Transverse colon (tissue), 4 donors: ENCODE measurements at regions not wholly inside any gene's neighbourhood (a gene's known extent, or its start where the extent isn't known, plus 50 kb on each side); places are given as distances from the start of the nearest gene placed in this dataset.

Experiments used
- POLR2AphosphoS5 ChIP-seq, 3 donors: sonication (generic); formaldehyde crosslinking; IDR thresholded peaks; one replicate each; pipeline ENCODE4 v1.6.1; 2016; ENCODE audit warnings: antibody characterized with exemption in 3 of 3
- TF ChIP-seq, protein P1 (sequence below), 5 experiments: fragments of 200-600 bp in 3 of 5; fragments of 450-650 bp in 2 of 5; sonication (generic) in 3 of 5; IDR thresholded peaks; 1 replicate in 2 of 5; 2 replicates in 3 of 5; pipeline ENCODE4 v1.5.1; 2016 to 2017; ENCODE audit warnings: antibody characterized with exemption in 5 of 5, inconsistent platforms in 3 of 5, mild to moderate bottlenecking in 2 of 5, moderate library complexity in 1 of 5

DNA sequence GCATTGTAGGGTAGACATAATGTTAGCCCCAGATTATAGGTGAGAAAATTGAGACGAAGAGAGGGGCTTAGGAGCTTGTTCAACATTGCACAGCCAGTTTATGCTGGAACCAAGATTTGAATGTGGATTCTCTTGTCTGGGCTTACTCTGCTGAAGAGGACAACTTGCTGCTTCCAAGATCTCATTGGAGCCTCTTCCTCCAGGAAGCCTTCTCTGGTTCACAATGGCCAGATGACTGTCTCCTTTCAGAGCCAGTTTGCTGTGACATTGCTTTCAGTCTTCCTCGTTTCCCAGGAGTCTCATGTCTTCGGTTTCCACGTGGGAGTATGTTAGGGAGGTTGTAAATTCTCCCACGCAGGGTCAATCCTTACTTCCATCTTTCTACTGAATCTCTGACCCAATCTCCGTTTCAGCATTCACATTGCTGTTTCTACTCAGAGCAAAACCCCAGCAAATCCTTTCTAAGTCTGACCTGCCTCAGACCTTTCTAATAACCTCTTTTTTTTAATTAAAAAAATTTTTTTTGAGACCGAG, 62.2 kb upstream of the LHX5 start:
- TF ChIP-seq, protein P1, sequence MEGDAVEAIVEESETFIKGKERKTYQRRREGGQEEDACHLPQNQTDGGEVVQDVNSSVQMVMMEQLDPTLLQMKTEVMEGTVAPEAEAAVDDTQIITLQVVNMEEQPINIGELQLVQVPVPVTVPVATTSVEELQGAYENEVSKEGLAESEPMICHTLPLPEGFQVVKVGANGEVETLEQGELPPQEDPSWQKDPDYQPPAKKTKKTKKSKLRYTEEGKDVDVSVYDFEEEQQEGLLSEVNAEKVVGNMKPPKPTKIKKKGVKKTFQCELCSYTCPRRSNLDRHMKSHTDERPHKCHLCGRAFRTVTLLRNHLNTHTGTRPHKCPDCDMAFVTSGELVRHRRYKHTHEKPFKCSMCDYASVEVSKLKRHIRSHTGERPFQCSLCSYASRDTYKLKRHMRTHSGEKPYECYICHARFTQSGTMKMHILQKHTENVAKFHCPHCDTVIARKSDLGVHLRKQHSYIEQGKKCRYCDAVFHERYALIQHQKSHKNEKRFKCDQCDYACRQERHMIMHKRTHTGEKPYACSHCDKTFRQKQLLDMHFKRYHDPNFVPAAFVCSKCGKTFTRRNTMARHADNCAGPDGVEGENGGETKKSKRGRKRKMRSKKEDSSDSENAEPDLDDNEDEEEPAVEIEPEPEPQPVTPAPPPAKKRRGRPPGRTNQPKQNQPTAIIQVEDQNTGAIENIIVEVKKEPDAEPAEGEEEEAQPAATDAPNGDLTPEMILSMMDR (IDR thresholded peaks at IDR 0.05) = no peak
- no peak for TF ChIP-seq POLR2AphosphoS5 (IDR thresholded peaks at IDR 0.05)
